ENCODE measurements at regions not wholly inside any gene's neighbourhood (a gene's known extent, or its start where the extent isn't known, plus 50 kb on each side); places are given as distances from the start of the nearest gene placed in this dataset.

- in situ Hi-C loops (cut with HindIII; ENCODE audit: extremely low pct_ligation_motif_present, low pct_unique_long_range_greater_than_20kb) (no loop called here), intact Hi-C loops (cut with micrococcal nuclease; ENCODE audit: unreplicated experiment) (no loop called here)
- Histone ChIP-seq H3K9me3 (ENCODE audit: low read length) (no peaks in the 10 kb centered on the region), H3K36me3 (replicated peaks in 1 of 2; ENCODE audit: control insufficient read depth in 1 of 2, insufficient read depth in 2 of 2, low read length in 2 of 2) (no peaks in the 10 kb centered on the region), H3K27me3 (ENCODE audit: control insufficient read depth in 1 of 2, insufficient read depth in 2 of 2, low read length in 2 of 2) (no peaks in the 10 kb centered on the region), H3K4me1 (ENCODE audit: insufficient read depth, low read length) (peaks cover 18% of the 10 kb centered on the region), H3K4me3 (replicated peaks in 1 of 3; ENCODE audit: insufficient read depth in 1 of 3, low read depth in 2 of 3, low read length in 3 of 3) (no peak overlapping the region), H3K4me2 (ENCODE audit: low read depth, low read length) (peak overlapping the region; percentile 43), H2AFZ (ENCODE audit: low read length) (no peak overlapping the region), H3K9ac (ENCODE audit: insufficient read depth, low read depth, low read length) (no peak overlapping the region), H4K20me1 (ENCODE audit: insufficient read depth, low read length) (no peaks in the 10 kb centered on the region), H3K79me2 (ENCODE audit: insufficient read depth, low read length) (peaks cover 4% of the 10 kb centered on the region), H3K27ac (ENCODE audit: extremely low read length, insufficient read depth, low read length) (peak overlapping the region; percentile 30)
- FAIRE-seq (peak; percentile 34), ATAC-seq (peak; percentile 97), DNase-seq (ENCODE audit: low spot score) (peak; percentile 82)
- BruUV-seq (replicated peaks): no TSS peak
- WGBS (ENCODE audit: low lambda C conversion rate): 52% methylated on average over 5 of the region's 5 CpGs
- ChIA-PET POLR2A (interaction anchor here (0.9 to 1.4 kb wide), 5 partner anchors 29 to 1520 kb away, joined by 3 to 8 read pairs (median 3); partner anchors contain the start of genes FOXA1, TRAPPC6B and TTC6), CTCF (ENCODE audit: low intra/inter-chr PET ratio, low total read pairs) (no interaction called here)
- TF ChIP-seq ZNF3 (CRISPR knock-in tag; IDR thresholded peaks at IDR 0.05) (no peak; the same call in 1 of the 2 replicates), BRD4 (CRISPR knock-in tag; IDR thresholded peaks at IDR 0.05) (no peak), SP1 (IDR thresholded peaks at IDR 0.05) (no peak), SP1 (CRISPR knock-in tag; IDR thresholded peaks at IDR 0.05) (no peak), SPEN (CRISPR knock-in tag; IDR thresholded peaks at IDR 0.05; ENCODE audit: low read depth) (0 out of 2 replicates have a peak, but pooled peaks have one; percentile 17), GMEB1 (CRISPR knock-in tag; IDR thresholded peaks at IDR 0.05; ENCODE audit: borderline replicate concordance) (0 out of 2 replicates have a peak, but pooled peaks have one; percentile 31), FOXP1 (IDR thresholded peaks at IDR 0.05) (no peak), FOXP1 (CRISPR knock-in tag; IDR thresholded peaks at IDR 0.05) (peak; percentile 69), MIER3 (CRISPR knock-in tag; IDR thresholded peaks at IDR 0.05; ENCODE audit: borderline replicate concordance) (0 out of 2 replicates have a peak, but pooled peaks have one; percentile 31), ZSCAN5A (CRISPR knock-in tag; IDR thresholded peaks at IDR 0.05; ENCODE audit: borderline replicate concordance) (no peak; the same call in 1 of the 2 replicates), ASH2L (IDR thresholded peaks at IDR 0.05; ENCODE audit: insufficient read length, low read depth, low read length) (peak; percentile 69), KMT2A (CRISPR knock-in tag; IDR thresholded peaks at IDR 0.05) (peak; percentile 85; the same call in 1 of the 2 replicates), RFXANK (CRISPR knock-in tag; IDR thresholded peaks at IDR 0.05) (0 out of 2 replicates have a peak, but pooled peaks have one; percentile 52), GTF2F1 (IDR thresholded peaks at IDR 0.05; ENCODE audit: low read length) (no peak), ZNF775 (CRISPR knock-in tag; IDR thresholded peaks at IDR 0.05; ENCODE audit: borderline replicate concordance) (no peak), PHF8 (CRISPR knock-in tag; IDR thresholded peaks at IDR 0.05) (no peak), PPARG (CRISPR knock-in tag; conservative IDR thresholded peaks at IDR 0.05) (peak; percentile 59; the same call in 1 of the 2 replicates), HNRNPK (IDR thresholded peaks at IDR 0.05; ENCODE audit: low read depth, low read length, poor library complexity, severe bottlenecking) (no peak), HMG20A (CRISPR knock-in tag; IDR thresholded peaks at IDR 0.05; ENCODE audit: borderline replicate concordance) (0 out of 2 replicates have a peak, but pooled peaks have one; percentile 29)
- TF ChIP-seq, protein P1, sequence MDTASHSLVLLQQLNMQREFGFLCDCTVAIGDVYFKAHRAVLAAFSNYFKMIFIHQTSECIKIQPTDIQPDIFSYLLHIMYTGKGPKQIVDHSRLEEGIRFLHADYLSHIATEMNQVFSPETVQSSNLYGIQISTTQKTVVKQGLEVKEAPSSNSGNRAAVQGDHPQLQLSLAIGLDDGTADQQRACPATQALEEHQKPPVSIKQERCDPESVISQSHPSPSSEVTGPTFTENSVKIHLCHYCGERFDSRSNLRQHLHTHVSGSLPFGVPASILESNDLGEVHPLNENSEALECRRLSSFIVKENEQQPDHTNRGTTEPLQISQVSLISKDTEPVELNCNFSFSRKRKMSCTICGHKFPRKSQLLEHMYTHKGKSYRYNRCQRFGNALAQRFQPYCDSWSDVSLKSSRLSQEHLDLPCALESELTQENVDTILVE (CRISPR knock-in tag; IDR thresholded peaks at IDR 0.05): peak; percentile 61; the same call in 1 of the 2 replicates
- TF ChIP-seq, protein P2, sequence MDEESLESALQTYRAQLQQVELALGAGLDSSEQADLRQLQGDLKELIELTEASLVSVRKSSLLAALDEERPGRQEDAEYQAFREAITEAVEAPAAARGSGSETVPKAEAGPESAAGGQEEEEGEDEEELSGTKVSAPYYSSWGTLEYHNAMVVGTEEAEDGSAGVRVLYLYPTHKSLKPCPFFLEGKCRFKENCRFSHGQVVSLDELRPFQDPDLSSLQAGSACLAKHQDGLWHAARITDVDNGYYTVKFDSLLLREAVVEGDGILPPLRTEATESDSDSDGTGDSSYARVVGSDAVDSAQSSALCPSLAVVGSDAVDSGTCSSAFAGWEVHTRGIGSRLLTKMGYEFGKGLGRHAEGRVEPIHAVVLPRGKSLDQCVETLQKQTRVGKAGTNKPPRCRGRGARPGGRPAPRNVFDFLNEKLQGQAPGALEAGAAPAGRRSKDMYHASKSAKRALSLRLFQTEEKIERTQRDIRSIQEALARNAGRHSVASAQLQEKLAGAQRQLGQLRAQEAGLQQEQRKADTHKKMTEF (CRISPR knock-in tag; IDR thresholded peaks at IDR 0.05): peak; percentile 71; the same call in 1 of the 2 replicates
Measured at GRCh38 chr14:37650356-37651037, 55.1 kb downstream of the TTC6 start.
